ENCODE measurements at regions not wholly inside any gene's neighbourhood (a gene's known extent, or its start where the extent isn't known, plus 50 kb on each side); places are given as distances from the start of the nearest gene placed in this dataset.
"Not testable (repeated sequence)": the region's sequence is repeated elsewhere in the genome, so short reads cannot be mapped to it uniquely, and the experiment has no call there.

GRCh38 chrX:110920991-110921390 is 125.4 kb upstream of the CHRDL1 start:
- TF ChIP-seq CTCF (IDR thresholded peaks at IDR 0.05), result no peak
- peak; percentile 50 for ATAC-seq (ENCODE audit: low FRiP score)
- no peak for DNase-seq (ENCODE audit: low spot score)

GRCh38 chrX:110915570-110915969 is 120.0 kb upstream of the CHRDL1 start:
- ATAC-seq (ENCODE audit: low FRiP score) (no peak), DNase-seq (ENCODE audit: low spot score) (no peak)
- TF ChIP-seq CTCF (IDR thresholded peaks at IDR 0.05), result no peak

- peak; percentile 48 for ATAC-seq (ENCODE audit: low FRiP score)
Observed at GRCh38 chrX:110915111-110915510, 119.5 kb upstream of the CHRDL1 start.

GRCh38 chrX:110914281-110914680 is 118.7 kb upstream of the CHRDL1 start:
- DNase-seq (ENCODE audit: low spot score) (no peak), ATAC-seq (ENCODE audit: low FRiP score) (no peak)
- no peak for TF ChIP-seq CTCF (IDR thresholded peaks at IDR 0.05)

More at GRCh38 chrX:110915111-110915510, 119.5 kb upstream of the CHRDL1 start:
- no peak for DNase-seq (ENCODE audit: low spot score)
- TF ChIP-seq CTCF (IDR thresholded peaks at IDR 0.05), result no peak

- ATAC-seq (ENCODE audit: low FRiP score); DNase-seq (ENCODE audit: low spot score): not testable (repeated sequence)
Observed at GRCh38 chrX:110904747-110905146, 109.1 kb upstream of the CHRDL1 start.

GRCh38 chrX:110881971-110882370 is 86.4 kb upstream of the CHRDL1 start:
- no peak for ATAC-seq (ENCODE audit: low FRiP score)

GRCh38 chrX:110877326-110877725 is 81.7 kb upstream of the CHRDL1 start:
- TF ChIP-seq CTCF (IDR thresholded peaks at IDR 0.05), result no peak
- DNase-seq (ENCODE audit: low spot score), result no peak

More at GRCh38 chrX:110881971-110882370, 86.4 kb upstream of the CHRDL1 start:
- no peak for DNase-seq (ENCODE audit: low spot score)
- TF ChIP-seq CTCF (IDR thresholded peaks at IDR 0.05), result no peak

GRCh38 chrX:110871839-110872238 is 76.2 kb upstream of the CHRDL1 start:
- no peak for TF ChIP-seq CTCF (IDR thresholded peaks at IDR 0.05)
- no peak for ATAC-seq (ENCODE audit: low FRiP score)
- DNase-seq (ENCODE audit: low spot score), result no peak

More at GRCh38 chrX:110877326-110877725, 81.7 kb upstream of the CHRDL1 start:
- no peak for ATAC-seq (ENCODE audit: low FRiP score)

Data from omental fat pad (tissue), 3 donors.